ENCODE measurements at regions not wholly inside any gene's neighbourhood (a gene's known extent, or its start where the extent isn't known, plus 50 kb on each side); places are given as distances from the start of the nearest gene placed in this dataset.

- intact Hi-C loops (cut with DNase I) = no loop called here
- DNase-seq = no peak
- no peaks in the 10 kb centered on the region for H3K27me3 ChIP-seq (ENCODE audit: insufficient read depth in 3 of 3, low read length in 2 of 3)
- no peaks in the 10 kb centered on the region for H3K9me3 ChIP-seq
- H3K4me1 ChIP-seq = no peaks in the 10 kb centered on the region
- ATAC-seq = no peak
- no peaks in the 10 kb centered on the region for H3K36me3 ChIP-seq (ENCODE audit: insufficient read depth in 1 of 2, low read depth in 1 of 2)
- H3K27ac ChIP-seq = no peak overlapping the region
- TF ChIP-seq CTCF (IDR thresholded peaks at IDR 0.05) = no peak
- WGBS, 3 donors = 89 to 93% (median 91%) methylated on average over 5 of the region's 5 CpGs
- H3K4me3 ChIP-seq = no peak overlapping the region
Measured at GRCh38 chr21:28464988-28465387, 527.7 kb downstream of the LTN1 start.

- ATAC-seq (no peak), DNase-seq (no peak)
- Histone ChIP-seq H3K4me1 (no peaks in the 10 kb centered on the region), H3K36me3 (ENCODE audit: insufficient read depth in 1 of 2, low read depth in 1 of 2) (no peaks in the 10 kb centered on the region), H3K9me3 (no peaks in the 10 kb centered on the region), H3K27me3 (ENCODE audit: insufficient read depth in 3 of 3, low read length in 2 of 3) (no peaks in the 10 kb centered on the region), H3K4me3 (no peak overlapping the region), H3K27ac (no peak overlapping the region)
- intact Hi-C loops (cut with DNase I) = no loop called here
- no peak for TF ChIP-seq CTCF (IDR thresholded peaks at IDR 0.05)
Measured at GRCh38 chr21:28464095-28464494, 528.6 kb downstream of the LTN1 start.

GRCh38 chr21:28459193-28459592 lies 533.5 kb downstream of the LTN1 start:
- TF ChIP-seq CTCF (IDR thresholded peaks at IDR 0.05) = no peak
- H3K4me3 ChIP-seq = no peak overlapping the region
- 93 to 94% (median 93%) methylated on average over 2 of the region's 2 CpGs for WGBS, 3 donors
- no peak overlapping the region for H3K27ac ChIP-seq
- no peaks in the 10 kb centered on the region for H3K4me1 ChIP-seq
- intact Hi-C loops (cut with DNase I) = no loop called here
- ATAC-seq (no peak), DNase-seq (no peak)
- H3K9me3 ChIP-seq = no peaks in the 10 kb centered on the region
- H3K27me3 ChIP-seq (ENCODE audit: insufficient read depth in 3 of 3, low read length in 2 of 3) = no peaks in the 10 kb centered on the region
- no peaks in the 10 kb centered on the region for H3K36me3 ChIP-seq (ENCODE audit: insufficient read depth in 1 of 2, low read depth in 1 of 2)

- Histone ChIP-seq H3K4me3 (no peak overlapping the region), H3K9me3 (no peaks in the 10 kb centered on the region), H3K27me3 (ENCODE audit: insufficient read depth in 3 of 3, low read length in 2 of 3) (no peaks in the 10 kb centered on the region), H3K36me3 (ENCODE audit: insufficient read depth in 1 of 2, low read depth in 1 of 2) (no peaks in the 10 kb centered on the region), H3K4me1 (no peaks in the 10 kb centered on the region), H3K27ac (no peak overlapping the region)
- no peak for TF ChIP-seq CTCF (IDR thresholded peaks at IDR 0.05)
- ATAC-seq = no peak
- intact Hi-C loops (cut with DNase I) = no loop called here
- 76 to 98% (median 93%) methylated on average over 1 of the region's 1 CpG for WGBS, 3 donors
- no peak for DNase-seq
Measured at GRCh38 chr21:28458446-28458845, 534.2 kb downstream of the LTN1 start.

GRCh38 chr21:28455253-28455600 lies 537.5 kb downstream of the LTN1 start:
- Histone ChIP-seq H3K36me3 (ENCODE audit: insufficient read depth in 1 of 2, low read depth in 1 of 2) (no peaks in the 10 kb centered on the region), H3K27ac (no peak overlapping the region), H3K9me3 (no peaks in the 10 kb centered on the region), H3K4me3 (no peak overlapping the region), H3K27me3 (ENCODE audit: insufficient read depth in 3 of 3, low read length in 2 of 3) (no peaks in the 10 kb centered on the region), H3K4me1 (no peaks in the 10 kb centered on the region)
- DNase-seq = no peak
- WGBS, 3 donors = 34 to 51% (median 37%) methylated on average over 4 of the region's 4 CpGs
- no peak for TF ChIP-seq CTCF (IDR thresholded peaks at IDR 0.05)
- no peak for ATAC-seq
- intact Hi-C loops (cut with DNase I) = no loop called here

Data from psoas muscle (tissue), 7 donors.